ENCODE measurements at regions not wholly inside any gene's neighbourhood (a gene's known extent, or its start where the extent isn't known, plus 50 kb on each side); places are given as distances from the start of the nearest gene placed in this dataset.

DNA sequence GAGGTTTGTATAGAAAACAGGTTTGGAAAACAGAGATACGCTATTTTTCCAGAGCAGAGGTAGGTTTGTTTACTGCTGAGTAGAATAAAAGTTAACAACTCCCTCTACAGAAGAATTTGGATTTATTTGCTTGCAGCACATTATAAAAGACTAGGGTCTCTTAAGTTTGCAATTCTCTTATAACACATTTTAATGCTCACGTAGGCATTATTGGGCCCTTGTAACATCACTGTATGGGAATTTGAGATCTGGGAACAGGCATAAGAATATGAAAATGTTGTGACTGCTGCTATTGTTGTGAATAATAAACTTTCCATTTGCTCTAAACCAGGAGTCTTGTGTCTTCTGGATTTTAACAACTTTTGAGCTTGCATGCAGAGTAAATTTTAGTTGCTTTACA, 128.3 kb upstream of the CADM2 start:
- TF ChIP-seq E2F4 (IDR thresholded peaks at IDR 0.05; ENCODE audit: low read depth, low read length) (no peak), EP300 (IDR thresholded peaks at IDR 0.05; ENCODE audit: borderline replicate concordance in 1 of 2, control insufficient read depth in 1 of 2, low read depth in 2 of 2, low read length in 2 of 2) (no peak), RB1 (IDR thresholded peaks at IDR 0.05; ENCODE audit: borderline replicate concordance) (no peak), ZNF274 (IDR thresholded peaks at IDR 0.05; ENCODE audit: insufficient read depth, insufficient read length) (no peak), SMARCA5 (IDR thresholded peaks at IDR 0.05) (no peak)
